NCI-H1436 (cell line): ENCODE measurements at regions not wholly inside any gene's neighbourhood (a gene's known extent, or its start where the extent isn't known, plus 50 kb on each side); places are given as distances from the start of the nearest gene placed in this dataset.
"Not testable (repeated sequence)": the region's sequence is repeated elsewhere in the genome, so short reads cannot be mapped to it uniquely, and the experiment has no call there.

Experiments
- DNase-seq: peaks from one replicate; lab custom pipeline; 2025; lab: John Stamatoyannopoulos, UW

GRCh38 chr5:174522480-174523260 lies 201.7 kb upstream of the MSX2 start:
- no peak for DNase-seq

DNA sequence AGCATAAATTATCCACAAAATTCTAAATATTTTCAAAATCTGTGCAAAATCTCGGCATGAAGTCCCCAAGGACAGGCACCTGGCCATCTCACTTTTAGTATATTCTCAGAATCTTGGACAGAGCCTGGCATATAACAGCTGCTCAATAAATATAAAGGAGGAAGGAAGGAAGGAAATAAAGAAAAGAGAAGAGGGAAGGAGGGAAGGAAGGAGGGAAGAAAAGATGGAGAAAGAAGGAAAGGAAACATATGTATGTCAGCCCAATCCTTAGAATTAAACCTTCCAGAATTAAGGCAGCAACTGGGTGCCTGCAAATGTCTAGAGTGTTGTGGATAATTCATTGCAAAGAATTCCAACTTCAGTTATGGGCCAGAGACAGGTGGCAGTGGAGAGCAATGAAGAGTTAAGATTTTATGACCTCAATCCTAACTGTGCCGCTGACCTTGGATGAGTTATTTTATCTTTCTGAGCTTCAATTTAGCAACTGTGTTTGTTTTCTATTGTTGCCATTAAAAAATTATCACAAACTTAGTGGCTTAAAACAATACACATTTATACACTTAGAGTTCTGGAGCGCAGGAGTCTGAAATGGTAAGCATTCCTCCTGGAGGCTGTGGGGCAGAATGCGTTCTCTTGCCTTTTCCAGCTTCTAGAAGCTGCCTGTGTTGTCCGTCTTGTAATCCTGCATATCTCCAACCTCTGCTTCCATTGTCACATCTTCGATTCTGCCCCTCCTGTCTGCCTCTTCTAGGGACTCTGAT lies 200.9 kb upstream of the MSX2 start:
- DNase-seq, result no peak

- DNase-seq, result no peak
Observed at GRCh38 chr5:174524351-174524750, 200.0 kb upstream of the MSX2 start.

DNA sequence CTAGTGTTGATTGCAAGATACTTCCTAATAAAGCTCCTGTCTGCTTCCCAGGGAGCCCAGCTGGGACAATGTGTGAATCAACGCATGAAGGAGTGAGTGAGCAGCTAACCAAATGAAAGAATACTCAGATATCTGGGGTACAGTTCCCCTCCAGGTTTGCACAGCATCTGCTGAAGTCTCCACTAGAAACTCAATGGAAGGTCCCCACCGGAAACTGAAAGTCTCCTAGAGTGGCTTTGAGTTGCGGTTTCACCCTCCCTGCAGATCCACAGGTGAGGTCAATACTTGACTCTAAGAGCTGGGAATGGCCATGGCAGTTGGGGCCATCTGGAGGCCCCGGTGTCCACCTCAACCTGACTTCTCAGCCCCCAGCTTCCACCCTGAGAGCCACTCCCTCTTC lies 198.2 kb upstream of the MSX2 start:
- no peak for DNase-seq

GRCh38 chr5:174527916-174528540 lies 196.4 kb upstream of the MSX2 start:
- DNase-seq, result no peak

DNA sequence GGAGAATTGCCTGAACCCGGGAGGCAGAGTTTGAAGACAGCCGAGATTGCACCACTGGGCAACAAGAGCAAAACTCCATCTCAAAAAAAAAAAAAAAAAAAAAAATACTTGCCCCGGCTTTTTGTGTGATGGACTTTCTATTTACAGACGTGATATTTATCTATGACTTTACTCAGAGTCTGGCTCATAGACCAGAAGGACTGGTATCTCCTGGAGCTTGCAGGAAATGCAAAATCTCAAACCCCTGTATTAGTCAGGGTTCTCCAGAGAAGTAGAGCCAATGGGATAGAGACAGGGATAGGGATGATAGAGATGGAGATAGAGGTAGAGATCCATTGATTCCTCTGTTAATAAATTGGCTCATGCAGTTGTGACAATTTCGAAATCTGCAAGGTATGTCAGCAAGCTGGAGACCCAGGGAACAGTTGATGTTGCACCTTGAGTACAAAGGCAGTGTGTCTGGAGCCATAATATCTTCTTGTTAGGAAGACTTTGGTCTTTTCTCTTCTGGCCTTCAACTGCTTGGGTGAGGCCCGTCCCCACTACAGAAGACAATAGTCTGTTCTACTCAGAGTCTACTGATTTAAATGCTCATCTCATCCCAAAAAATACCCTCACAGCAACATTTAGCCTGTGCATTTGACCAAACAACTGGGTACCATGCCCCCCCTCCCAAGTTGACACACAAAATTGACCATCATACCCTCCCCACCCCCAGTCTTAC lies 195.4 kb upstream of the MSX2 start:
- no peak for DNase-seq

GRCh38 chr5:174529925-174530681 lies 194.3 kb upstream of the MSX2 start:
- no peak for DNase-seq

GRCh38 chr5:174531782-174532191 lies 192.6 kb upstream of the MSX2 start:
- peak; percentile 40 for DNase-seq

DNA sequence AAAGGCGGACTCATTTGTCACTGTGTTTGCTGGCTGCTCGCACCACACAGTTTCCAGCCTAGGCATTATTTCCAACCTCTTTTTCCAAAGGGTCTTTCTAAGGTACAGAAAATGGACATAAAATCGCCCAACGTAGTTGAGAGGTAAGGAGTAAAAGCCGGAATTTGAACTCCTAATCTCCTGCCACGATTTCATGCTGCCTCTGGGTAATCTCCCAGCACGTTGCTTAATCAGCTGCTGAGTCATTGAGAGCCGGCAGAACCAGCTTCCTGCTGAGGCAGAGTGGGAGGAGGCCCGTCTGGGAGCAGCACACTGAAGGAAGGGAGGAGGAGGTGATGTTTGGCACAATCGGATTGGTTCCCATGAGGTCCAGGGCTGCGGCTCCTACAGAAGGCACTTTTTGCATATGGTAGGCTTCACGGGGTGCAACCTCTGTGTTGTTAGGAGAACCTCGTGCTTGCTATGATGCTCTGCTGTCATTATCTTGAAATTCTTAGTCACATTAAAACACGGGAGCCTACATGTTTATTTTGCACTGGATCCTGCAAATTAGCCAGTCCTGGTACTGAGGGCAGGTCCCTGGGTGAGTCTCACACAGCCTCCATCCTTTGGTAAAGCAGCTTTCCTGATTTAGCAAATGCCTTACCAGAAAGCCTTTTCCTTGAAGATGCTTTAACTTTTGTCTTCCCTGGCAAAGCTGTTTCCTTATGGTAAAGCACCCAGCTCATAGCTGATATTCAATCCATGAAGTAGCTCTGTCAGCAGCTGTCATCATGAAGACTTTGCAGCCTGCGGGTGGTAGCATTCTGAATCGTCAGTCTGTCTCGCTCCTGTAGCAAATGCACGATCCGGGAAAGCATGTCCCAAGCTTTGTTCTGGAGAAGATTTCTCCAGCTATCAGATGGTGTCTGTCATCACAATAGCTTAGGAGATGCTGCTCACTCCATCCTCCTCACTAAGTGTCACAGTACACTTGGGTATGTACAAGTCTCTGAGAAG lies 191.6 kb upstream of the MSX2 start:
- DNase-seq, result peak; percentile 47

DNA sequence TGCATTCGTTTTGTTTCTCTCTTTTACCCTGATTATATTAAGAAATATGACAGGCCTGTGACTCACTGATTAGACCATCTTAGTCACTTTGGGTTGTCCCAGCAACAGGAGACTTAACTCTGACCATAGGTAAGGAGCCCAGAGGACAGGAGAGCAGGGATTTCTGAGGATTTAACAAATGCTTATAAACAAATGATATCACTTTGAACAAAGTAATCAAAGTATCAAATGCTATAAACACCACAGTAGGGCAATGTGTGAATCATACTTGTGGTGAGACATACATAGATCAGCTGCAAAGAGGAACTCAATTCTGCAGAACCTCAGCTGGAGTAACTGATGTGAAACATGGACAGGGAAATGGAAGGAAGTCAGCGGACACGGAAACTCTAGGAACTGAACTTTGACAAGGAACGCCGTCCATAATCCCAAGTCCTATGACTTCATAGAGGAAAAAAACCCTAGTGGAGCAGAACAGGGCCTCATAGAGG lies 190.6 kb upstream of the MSX2 start:
- DNase-seq, result no peak

- no peak for DNase-seq
Observed at GRCh38 chr5:174535669-174536068, 188.7 kb upstream of the MSX2 start.

DNA sequence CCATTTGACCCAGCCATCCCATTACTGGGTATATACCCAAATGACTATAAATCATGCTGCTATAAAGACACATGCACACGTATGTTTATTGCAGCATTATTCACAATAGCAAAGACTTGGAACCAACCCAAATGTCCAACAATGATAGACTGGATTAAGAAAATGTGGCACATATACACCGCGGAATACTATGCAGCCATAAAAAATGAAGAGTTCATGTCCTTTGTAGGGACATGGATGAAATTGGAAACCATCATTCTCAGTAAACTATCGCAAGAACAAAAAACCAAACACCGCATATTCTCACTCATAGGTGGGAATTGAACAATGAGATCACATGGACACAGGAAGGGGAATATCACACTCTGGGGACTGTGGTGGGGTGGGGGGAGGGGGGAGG lies 184.6 kb upstream of the MSX2 start:
- DNase-seq, result not testable (repeated sequence)

DNA sequence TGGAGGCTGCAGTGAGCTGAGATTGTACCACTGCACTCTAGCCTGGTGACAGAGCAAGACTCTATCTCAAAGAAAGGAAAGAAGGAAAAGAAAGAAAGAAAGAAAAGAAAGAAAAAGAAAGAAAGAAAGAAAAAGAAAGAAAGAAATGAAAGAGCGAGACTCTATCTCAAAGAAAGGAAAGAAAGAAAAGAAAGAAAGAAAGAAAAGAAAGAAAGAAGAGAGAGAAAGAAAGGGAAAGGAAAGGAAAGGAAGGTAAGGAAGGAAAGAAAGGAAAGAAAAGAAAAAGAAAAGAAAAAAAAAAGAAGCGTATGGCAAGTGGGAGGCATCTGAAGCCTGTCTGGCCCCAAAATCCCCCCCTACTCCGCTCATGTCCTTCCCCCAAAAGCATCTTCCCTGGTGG lies 182.3 kb upstream of the MSX2 start:
- no peak for DNase-seq

DNA sequence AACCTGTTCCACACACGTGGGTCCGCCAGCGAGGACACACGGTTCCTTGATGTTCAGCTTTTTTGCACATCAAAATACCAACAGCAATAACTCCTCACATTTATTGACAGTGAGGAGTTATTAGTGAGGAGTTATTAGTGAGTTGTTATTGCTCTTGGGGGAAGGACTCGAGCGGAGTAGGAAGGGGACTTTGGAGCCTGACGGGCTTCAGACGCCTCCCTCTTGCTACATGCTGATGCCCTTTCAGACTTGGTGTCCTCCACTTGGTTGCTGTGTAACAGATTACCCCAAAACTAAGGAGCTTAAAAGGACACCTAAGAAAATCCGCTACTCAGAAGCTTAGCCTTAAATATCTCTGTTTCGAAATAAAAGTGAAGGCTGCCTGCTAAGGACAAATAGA lies 181.9 kb upstream of the MSX2 start:
- DNase-seq, result no peak

DNA sequence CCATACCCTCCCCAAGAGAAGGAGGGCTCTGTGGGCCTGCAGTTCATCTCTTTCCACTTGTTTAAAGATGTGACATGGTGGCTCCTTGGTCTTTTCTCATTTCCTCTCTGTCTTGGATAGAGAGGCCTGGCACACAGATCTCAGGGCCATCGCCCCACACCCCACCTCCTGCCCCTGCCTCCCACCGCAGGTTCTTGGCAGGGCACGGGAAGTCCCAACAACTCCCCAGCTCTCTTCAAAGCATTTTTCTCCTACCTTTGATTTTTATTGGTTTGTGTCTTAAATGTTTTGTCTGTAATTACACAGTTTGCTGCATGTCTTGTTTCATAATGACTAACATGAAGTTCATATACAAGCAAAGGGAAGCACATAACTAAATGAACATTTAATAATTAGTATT lies 178.5 kb upstream of the MSX2 start:
- no peak for DNase-seq

DNA sequence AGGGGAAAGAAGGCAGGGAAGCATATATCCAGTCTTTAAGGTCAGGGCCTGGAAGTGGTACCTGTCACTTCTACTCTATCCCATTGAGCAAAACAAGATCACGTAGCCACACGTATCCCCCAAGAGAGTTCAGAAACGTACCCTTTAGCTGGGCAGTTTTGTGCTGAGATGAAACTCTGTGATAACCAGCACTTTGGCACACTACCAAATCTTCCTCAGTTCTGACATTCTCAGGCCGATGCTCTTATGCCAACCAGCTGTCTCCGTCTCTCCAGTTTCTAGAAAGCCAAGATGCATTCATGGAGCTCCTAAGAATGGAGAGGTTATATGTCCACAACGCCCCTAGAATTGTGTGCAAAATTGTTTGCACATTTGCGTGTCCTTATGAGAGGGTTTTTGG lies 176.6 kb upstream of the MSX2 start:
- DNase-seq, result no peak

GRCh38 chr5:174549254-174549653 lies 175.1 kb upstream of the MSX2 start:
- no peak for DNase-seq

GRCh38 chr5:174550026-174550425 lies 174.4 kb upstream of the MSX2 start:
- DNase-seq, result no peak

GRCh38 chr5:174552428-174552827 lies 172.0 kb upstream of the MSX2 start:
- no peak for DNase-seq

GRCh38 chr5:174553556-174553955 lies 170.8 kb upstream of the MSX2 start:
- DNase-seq, result no peak
